Left lung (tissue), 4 donors: ENCODE measurements at regions not wholly inside any gene's neighbourhood (a gene's known extent, or its start where the extent isn't known, plus 50 kb on each side); places are given as distances from the start of the nearest gene placed in this dataset.
"Not testable (repeated sequence)": the region's sequence is repeated elsewhere in the genome, so short reads cannot be mapped to it uniquely, and the experiment has no call there.

Experiments used
- ATAC-seq: fragments of 200-7000 bp; cut with Tn5 transposase; one replicate; pipeline ENCODE4 v1.9.1; 2020; ENCODE audit warnings: moderate library complexity
- DNase-seq, 4 donors: peaks; one replicate each; pipeline ENCODE4 v3.0.0-alpha.2; 2013 to 2020
- H3K27ac ChIP-seq, 2 donors: fragments of 200-600 bp; sonication (generic) in 1 of 2; one replicate each; pipeline versions ENCODE4 v1.5.0 to v1.8.0; 2020 to 2021
- H3K27me3 ChIP-seq, 2 donors: fragments of 200-600 bp; sonication (generic) in 1 of 2; one replicate each; pipeline versions ENCODE4 v1.5.0 to v1.8.0; 2020 to 2021
- H3K36me3 ChIP-seq, 2 donors: fragments of 200-600 bp; sonication (generic) in 1 of 2; one replicate each; pipeline versions ENCODE4 v1.5.0 to v1.8.0; 2020 to 2021
- H3K4me1 ChIP-seq, 2 donors: fragments of 200-600 bp; one replicate each; pipeline ENCODE4 v1.8.0; 2021
- H3K4me3 ChIP-seq, 2 donors: fragments of 200-600 bp; sonication (generic) in 1 of 2; one replicate each; pipeline versions ENCODE4 v1.5.0 to v1.8.0; 2020 to 2021; ENCODE audit warnings: mild to moderate bottlenecking in 1 of 2
- H3K9me3 ChIP-seq, 2 donors: fragments of 200-600 bp; sonication (generic) in 1 of 2; one replicate each; pipeline versions ENCODE4 v1.5.0 to v1.8.0; 2020 to 2021
- intact Hi-C, 2 donors: fragments of 100-400 bp; cut with DNase I; formaldehyde crosslinking; loops; one replicate each; pipeline versions ENCODE4 v1.11.2 to v1.14.2; 2022
- TF ChIP-seq, protein P1 (sequence below), 2 donors: fragments of 200-600 bp; sonication (generic) in 1 of 2; IDR thresholded peaks; one replicate each; pipeline versions ENCODE4 v1.5.0 to v1.8.0; 2021; ENCODE audit warnings: antibody characterized with exemption in 2 of 2
- donor health status: DM: no; HTN: yes; CAD: no.
- donor health status: DM: no; HTN: no; CAD: no.

DNA sequence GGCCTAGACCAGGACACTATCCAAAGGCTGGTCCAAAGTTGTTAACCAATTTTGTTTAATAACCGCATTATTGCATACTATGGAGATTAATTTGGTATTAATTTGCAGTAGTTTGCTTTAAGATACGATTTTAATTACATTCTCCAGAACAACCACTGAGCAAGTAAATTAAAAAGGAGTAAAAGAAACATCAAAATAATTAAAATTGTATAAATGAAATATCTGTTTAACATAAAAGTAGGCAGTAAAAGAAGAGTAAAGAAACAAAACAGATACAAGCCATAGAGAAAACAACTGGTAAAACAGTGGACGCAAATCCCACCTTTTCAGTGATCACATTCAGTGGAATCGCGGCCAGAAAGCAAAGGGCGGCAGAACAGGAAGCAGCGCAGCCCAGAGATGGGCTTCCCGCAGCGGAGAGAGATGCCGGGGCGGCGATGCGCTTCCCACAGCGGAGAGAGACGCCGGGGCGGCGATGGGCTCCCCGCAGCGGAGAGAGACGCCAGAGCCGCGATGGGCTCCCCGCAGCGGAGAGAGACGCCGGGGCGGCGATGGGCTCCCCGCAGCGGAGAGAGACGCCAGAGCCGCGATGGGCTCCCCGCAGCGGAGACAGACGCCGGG is 176.8 kb downstream of the RTP5 start:
- DNase-seq (no peak), ATAC-seq (no peak)
- TF ChIP-seq, protein P1, sequence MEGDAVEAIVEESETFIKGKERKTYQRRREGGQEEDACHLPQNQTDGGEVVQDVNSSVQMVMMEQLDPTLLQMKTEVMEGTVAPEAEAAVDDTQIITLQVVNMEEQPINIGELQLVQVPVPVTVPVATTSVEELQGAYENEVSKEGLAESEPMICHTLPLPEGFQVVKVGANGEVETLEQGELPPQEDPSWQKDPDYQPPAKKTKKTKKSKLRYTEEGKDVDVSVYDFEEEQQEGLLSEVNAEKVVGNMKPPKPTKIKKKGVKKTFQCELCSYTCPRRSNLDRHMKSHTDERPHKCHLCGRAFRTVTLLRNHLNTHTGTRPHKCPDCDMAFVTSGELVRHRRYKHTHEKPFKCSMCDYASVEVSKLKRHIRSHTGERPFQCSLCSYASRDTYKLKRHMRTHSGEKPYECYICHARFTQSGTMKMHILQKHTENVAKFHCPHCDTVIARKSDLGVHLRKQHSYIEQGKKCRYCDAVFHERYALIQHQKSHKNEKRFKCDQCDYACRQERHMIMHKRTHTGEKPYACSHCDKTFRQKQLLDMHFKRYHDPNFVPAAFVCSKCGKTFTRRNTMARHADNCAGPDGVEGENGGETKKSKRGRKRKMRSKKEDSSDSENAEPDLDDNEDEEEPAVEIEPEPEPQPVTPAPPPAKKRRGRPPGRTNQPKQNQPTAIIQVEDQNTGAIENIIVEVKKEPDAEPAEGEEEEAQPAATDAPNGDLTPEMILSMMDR (IDR thresholded peaks at IDR 0.05): no peak
- Histone ChIP-seq H3K27me3 (peaks cover 0 to 46% of the 10 kb centered on the region in 2 donors), H3K27ac (no peak overlapping the region), H3K4me3 (no peak overlapping the region), H3K9me3 (no peaks in the 10 kb centered on the region), H3K4me1 (no peaks in the 10 kb centered on the region), H3K36me3 (no peaks in the 10 kb centered on the region)
- intact Hi-C loops: no loop called here

DNA sequence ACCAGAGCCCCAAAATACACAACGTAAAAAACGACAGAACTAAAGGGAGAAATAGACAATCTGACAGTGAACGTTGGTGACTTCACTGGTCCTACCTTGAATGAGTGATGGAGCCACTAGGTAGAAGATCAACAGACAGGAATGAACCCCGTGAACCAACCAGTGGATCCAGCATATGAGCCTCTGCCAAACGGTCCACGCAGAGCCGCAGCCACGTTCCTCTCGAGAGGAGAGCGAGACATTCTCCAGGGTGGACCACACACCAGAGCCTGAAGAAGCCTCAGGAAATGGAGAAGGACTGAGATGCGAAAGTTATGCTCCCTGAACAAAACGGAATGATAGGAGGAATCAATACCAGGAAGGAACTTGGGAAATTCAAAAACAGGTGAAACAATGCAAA is 178.4 kb downstream of the RTP5 start:
- H3K27ac ChIP-seq: no peak overlapping the region
- H3K9me3 ChIP-seq: no peaks in the 10 kb centered on the region
- H3K4me3 ChIP-seq: no peak overlapping the region
- no peaks in the 10 kb centered on the region for H3K4me1 ChIP-seq
- intact Hi-C loops: no loop called here
- no peaks in the 10 kb centered on the region for H3K36me3 ChIP-seq
- peaks cover 0 to 36% of the 10 kb centered on the region in 2 donors for H3K27me3 ChIP-seq
- ATAC-seq (no peak), DNase-seq (no peak)
- TF ChIP-seq, protein P1 (IDR thresholded peaks at IDR 0.05): no peak

DNA sequence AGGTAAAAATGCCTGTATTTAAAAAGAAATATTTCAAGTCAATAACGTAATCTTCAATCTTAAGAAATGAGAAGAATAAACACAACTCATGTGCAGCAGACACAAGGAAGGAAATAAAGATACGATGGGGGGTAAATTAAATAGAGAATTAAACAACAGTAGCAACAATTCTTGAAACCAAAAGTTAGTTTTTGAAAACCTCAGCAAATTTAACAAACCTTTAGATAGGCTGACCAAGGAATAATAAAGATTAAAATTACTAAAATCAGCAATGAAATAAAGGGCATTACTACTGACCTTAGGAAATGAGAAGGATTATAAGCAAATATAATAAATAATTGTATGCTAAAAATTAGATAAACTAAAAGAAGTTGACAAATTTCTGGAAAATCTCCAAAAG is 178.9 kb downstream of the RTP5 start:
- no peaks in the 10 kb centered on the region for H3K4me1 ChIP-seq
- intact Hi-C loops: no loop called here
- no peak for DNase-seq
- H3K36me3 ChIP-seq: no peaks in the 10 kb centered on the region
- H3K9me3 ChIP-seq: no peaks in the 10 kb centered on the region
- TF ChIP-seq, protein P1 (IDR thresholded peaks at IDR 0.05): no peak
- ATAC-seq: no peak
- no peak overlapping the region for H3K27ac ChIP-seq
- no peak overlapping the region for H3K4me3 ChIP-seq
- peaks cover 0 to 31% of the 10 kb centered on the region in 2 donors for H3K27me3 ChIP-seq

DNA sequence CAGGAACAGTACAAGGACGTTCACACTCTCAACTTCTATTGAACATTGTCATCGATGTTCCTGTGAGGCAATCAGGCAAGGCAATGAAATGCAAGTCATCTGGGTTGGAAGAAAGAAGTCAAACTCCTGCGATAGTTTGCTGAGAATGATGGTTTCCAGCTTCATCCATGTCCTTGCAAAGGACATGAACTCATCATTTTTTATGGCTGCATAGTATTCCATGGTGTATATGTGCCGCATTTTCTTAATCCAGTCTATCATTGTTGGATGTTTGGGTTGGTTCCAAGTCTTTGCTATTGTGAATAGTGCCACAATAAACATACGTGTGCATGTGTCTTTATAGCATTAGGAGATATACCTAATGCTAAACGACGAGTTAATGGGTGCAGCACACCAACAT is 180.0 kb downstream of the RTP5 start:
- H3K36me3 ChIP-seq, ATAC-seq, H3K4me1 ChIP-seq, DNase-seq, H3K27ac ChIP-seq, intact Hi-C loops, H3K9me3 ChIP-seq, H3K4me3 ChIP-seq: not testable (repeated sequence)
- peaks cover 0 to 26% of the 10 kb centered on the region in 2 donors for H3K27me3 ChIP-seq

DNA sequence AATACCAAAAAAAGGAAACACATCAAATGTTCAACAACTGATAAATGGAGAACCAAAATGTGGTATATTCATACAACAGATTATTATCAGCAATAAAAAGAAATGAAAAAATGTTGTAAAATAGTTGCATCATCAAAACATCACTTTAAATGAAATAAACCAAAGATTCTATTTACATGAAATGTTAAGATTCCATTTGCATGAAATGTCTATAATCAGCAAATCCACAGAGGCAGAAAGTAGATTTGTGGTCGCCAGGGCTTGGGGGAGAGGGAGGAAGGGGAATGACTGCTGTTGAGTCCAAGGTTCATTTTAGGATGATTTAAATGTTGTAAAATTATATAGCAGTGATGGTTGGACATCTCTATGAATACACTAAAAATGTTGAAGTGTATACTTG is 181.9 kb downstream of the RTP5 start:
- intact Hi-C loops: no loop called here
- DNase-seq (no peak), ATAC-seq (no peak)
- H3K9me3 ChIP-seq: no peaks in the 10 kb centered on the region
- H3K36me3 ChIP-seq: no peaks in the 10 kb centered on the region
- H3K4me1 ChIP-seq: no peaks in the 10 kb centered on the region
- H3K27ac ChIP-seq: no peak overlapping the region
- H3K4me3 ChIP-seq: no peak overlapping the region
- peaks cover 0 to 37% of the 10 kb centered on the region in 2 donors for H3K27me3 ChIP-seq
- TF ChIP-seq, protein P1 (IDR thresholded peaks at IDR 0.05): no peak

- DNase-seq (no peak), ATAC-seq (no peak)
- intact Hi-C loops: no loop called here
- no peaks in the 10 kb centered on the region for H3K4me1 ChIP-seq
- no peaks in the 10 kb centered on the region for H3K9me3 ChIP-seq
- no peaks in the 10 kb centered on the region for H3K36me3 ChIP-seq
- TF ChIP-seq, protein P1 (IDR thresholded peaks at IDR 0.05): no peak
- H3K27ac ChIP-seq: no peak overlapping the region
- H3K4me3 ChIP-seq: no peak overlapping the region
- peaks cover 0 to 43% of the 10 kb centered on the region in 2 donors for H3K27me3 ChIP-seq
Observed at GRCh38 chr2:242052421-242052820, 182.9 kb downstream of the RTP5 start.
